Right renal cortex interstitium (tissue), 3 donors: ENCODE measurements at regions not wholly inside any gene's neighbourhood (a gene's known extent, or its start where the extent isn't known, plus 50 kb on each side); places are given as distances from the start of the nearest gene placed in this dataset.
A peak's percentile ranks its signal among the peaks of the same experiment; 100 is the strongest.

Source experiments
- DNase-seq, 3 donors: peaks; one replicate each; pipeline ENCODE4 v3.0.0-alpha.2; 2013; ENCODE audit warnings: low read depth in 3 of 3, low spot score in 2 of 3

- DNase-seq: no peak
Measured at GRCh38 chr18:61148322-61148721, 184.9 kb upstream of the CDH20 start.

GRCh38 chr18:61149786-61150185, 183.4 kb upstream of the CDH20 start:
- no peak for DNase-seq

- no peak for DNase-seq
Measured at GRCh38 chr18:61153571-61153970, 179.7 kb upstream of the CDH20 start.

- DNase-seq: no peak
Measured at GRCh38 chr18:61154866-61155265, 178.4 kb upstream of the CDH20 start.

- DNase-seq: no peak
Measured at GRCh38 chr18:61155586-61155985, 177.6 kb upstream of the CDH20 start.

- no peak for DNase-seq
Measured at GRCh38 chr18:61157451-61157850, 175.8 kb upstream of the CDH20 start.

GRCh38 chr18:61159246-61159645, 174.0 kb upstream of the CDH20 start:
- no peak for DNase-seq

GRCh38 chr18:61164321-61164720, 168.9 kb upstream of the CDH20 start:
- DNase-seq: no peak

- DNase-seq: no peak
Measured at GRCh38 chr18:61167902-61168301, 165.3 kb upstream of the CDH20 start.

- no peak for DNase-seq
Measured at GRCh38 chr18:61169386-61169785, 163.8 kb upstream of the CDH20 start.

- no peak for DNase-seq
Measured at GRCh38 chr18:61172624-61173023, 160.6 kb upstream of the CDH20 start.

GRCh38 chr18:61173554-61173953, 159.7 kb upstream of the CDH20 start:
- DNase-seq: no peak

- no peak for DNase-seq
Measured at GRCh38 chr18:61183798-61184197, 149.4 kb upstream of the CDH20 start.

- DNase-seq: no peak
Measured at GRCh38 chr18:61187971-61188370, 145.3 kb upstream of the CDH20 start.

GRCh38 chr18:61189376-61189775, 143.9 kb upstream of the CDH20 start:
- DNase-seq: no peak

- no peak for DNase-seq
Measured at GRCh38 chr18:61194726-61195125, 138.5 kb upstream of the CDH20 start.

GRCh38 chr18:61196750-61197149, 136.5 kb upstream of the CDH20 start:
- DNase-seq: no peak

- no peak for DNase-seq
Measured at GRCh38 chr18:61198486-61198885, 134.7 kb upstream of the CDH20 start.

- no peak for DNase-seq
Measured at GRCh38 chr18:61199171-61199848, 133.9 kb upstream of the CDH20 start.

- peak in 1 of 3 donors; percentile 2 for DNase-seq
Measured at GRCh38 chr18:61201511-61201910, 131.7 kb upstream of the CDH20 start.

- DNase-seq: no peak
Measured at GRCh38 chr18:61203151-61203550, 130.1 kb upstream of the CDH20 start.

GRCh38 chr18:61209801-61210200, 123.4 kb upstream of the CDH20 start:
- no peak for DNase-seq

GRCh38 chr18:61216051-61216450, 117.2 kb upstream of the CDH20 start:
- DNase-seq: no peak
